ENCODE measurements at regions not wholly inside any gene's neighbourhood (a gene's known extent, or its start where the extent isn't known, plus 50 kb on each side); places are given as distances from the start of the nearest gene placed in this dataset.
"Not testable (repeated sequence)": the region's sequence is repeated elsewhere in the genome, so short reads cannot be mapped to it uniquely, and the experiment has no call there.

- DNase-seq: no peak
These were observed 1336.5 kb upstream of the SLC39A10 start for GRCh38 chr2:194320520-194320919.

DNA sequence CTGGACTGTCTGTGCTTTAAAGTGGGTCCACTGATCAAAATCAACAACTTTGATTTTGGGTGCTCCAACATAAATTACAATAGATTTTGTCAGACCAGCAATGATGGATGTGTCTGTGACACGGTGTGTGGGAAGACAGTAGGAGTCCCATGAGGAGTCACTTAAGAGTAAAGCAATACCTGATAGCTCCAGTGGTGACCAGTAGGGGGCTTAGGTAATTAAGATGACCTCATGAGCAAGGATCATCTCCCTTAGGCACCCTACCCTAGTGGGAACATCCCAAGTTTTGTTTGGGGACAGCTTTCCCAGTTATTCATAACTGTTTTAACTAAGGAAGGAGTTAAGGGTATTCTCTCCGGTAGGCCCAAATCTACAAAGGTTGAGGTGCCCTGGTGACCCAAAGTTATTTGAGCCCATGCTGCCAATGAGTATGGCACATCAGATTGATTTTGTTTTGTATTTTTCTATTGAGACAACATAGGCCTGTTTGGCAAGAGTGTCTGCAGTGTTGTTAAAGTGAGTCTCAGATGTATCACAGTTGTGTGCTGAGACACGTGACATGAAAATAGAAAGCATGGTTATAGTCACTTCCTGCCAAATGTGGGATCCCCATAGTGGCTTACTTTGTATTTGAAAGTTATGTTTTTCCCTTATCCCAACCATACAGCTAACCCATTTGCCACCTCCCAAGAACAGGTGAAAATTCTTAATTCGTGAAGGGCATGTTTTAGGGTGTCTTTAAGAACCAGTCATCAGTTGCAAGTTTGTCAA is 1337.6 kb upstream of the SLC39A10 start:
- no peak for DNase-seq

GRCh38 chr2:194314042-194314441 is 1343.0 kb upstream of the SLC39A10 start:
- no peak for DNase-seq

- DNase-seq: no peak
These were observed 1352.8 kb upstream of the SLC39A10 start for GRCh38 chr2:194304191-194304590.

GRCh38 chr2:194301946-194302345 is 1355.1 kb upstream of the SLC39A10 start:
- DNase-seq: no peak

DNA sequence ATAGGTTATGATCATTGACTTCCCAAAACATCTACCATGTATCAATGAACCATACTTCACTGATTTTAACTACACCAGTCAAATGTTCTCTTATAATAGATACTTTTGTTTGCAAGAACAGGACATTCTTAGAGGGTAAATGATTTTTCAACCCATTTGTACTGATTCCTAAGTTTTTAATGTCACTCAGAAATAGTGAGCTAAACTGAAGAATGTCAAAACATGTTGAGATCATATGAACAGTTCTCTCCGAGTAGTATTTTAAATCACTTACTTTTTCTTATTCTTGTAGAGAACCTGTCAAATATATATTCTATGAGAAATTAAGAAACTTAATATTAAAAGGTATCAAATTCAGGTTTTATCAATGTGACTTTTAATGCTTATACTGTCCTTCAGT is 1362.9 kb upstream of the SLC39A10 start:
- no peak for DNase-seq

- DNase-seq: no peak
These were observed 1365.9 kb upstream of the SLC39A10 start for GRCh38 chr2:194291104-194291503.

- no peak for DNase-seq
These were observed 1367.2 kb upstream of the SLC39A10 start for GRCh38 chr2:194289712-194290346.

DNA sequence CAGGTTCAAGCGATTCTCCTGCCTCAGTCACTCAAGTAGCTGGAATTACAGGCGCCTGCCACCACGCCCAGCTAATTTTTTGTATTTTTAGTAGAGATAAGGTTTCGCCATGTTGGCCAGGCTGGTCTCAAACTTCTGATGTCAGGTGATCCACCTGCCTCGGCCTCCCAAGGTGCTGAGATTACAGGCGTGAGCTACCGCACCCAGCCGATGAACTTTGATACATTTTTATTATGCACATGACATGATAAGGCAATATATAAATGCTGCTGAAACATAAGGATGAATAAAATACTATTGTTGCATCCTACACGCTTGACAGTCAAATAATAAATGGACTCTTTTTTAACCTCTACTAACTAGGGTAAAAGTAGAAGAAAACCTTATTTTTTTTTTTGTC is 1380.4 kb upstream of the SLC39A10 start:
- not testable (repeated sequence) for DNase-seq

DNA sequence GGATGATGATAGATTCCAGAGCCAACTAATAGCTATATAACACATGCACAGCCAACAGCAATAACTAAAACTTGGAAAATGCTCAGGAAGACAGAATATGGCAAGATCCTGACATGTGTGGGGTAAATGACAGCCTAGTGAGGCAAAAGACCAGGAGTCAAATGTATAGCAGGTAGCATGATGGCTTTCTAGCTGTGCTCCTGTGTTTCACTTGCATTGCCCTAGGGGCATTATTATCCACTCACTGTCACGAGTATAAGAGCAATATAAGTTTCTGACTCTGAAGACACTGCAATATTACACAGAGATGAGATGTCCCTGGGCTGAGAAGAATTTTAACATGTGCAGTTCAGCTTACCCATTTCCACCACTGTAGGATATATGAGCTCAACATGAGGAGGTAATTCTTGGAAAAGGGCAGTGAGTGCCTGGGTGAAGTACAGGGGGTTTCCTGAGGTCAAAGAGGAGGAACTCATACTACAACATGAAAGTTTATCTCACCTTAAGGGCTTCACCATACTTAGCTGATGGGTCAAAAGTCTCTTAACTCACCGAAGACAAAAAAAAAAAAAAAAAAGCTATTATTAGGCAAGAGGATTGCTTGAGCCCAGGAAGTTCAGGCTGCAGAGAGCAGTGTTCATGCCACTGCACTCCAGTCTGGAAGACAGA is 1385.6 kb upstream of the SLC39A10 start:
- DNase-seq: no peak

- no peak for DNase-seq
These were observed 1386.4 kb upstream of the SLC39A10 start for GRCh38 chr2:194270648-194271047.

DNA sequence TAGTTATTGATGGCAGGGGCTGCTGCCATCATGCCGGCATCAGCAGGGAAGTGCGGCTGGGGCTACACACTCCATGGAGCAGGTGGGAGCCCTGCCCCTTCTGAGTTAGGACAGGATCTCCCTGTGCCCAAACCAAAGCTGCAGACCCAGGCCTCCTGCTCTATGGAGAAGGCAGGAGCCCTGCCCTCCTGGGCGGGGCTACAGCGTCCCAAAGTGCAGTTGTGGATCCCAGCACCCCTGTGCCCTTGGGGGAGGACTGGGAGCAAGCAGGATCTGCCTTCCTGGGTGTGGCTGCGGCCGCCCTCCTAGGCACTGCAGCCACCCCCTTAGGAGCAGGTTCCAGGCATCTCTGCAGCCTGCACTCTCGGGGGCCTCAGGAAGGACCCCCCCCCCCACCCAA is 1392.4 kb upstream of the SLC39A10 start:
- DNase-seq: no peak

- DNase-seq: no peak
These were observed 1396.8 kb upstream of the SLC39A10 start for GRCh38 chr2:194260185-194260584.

DNA sequence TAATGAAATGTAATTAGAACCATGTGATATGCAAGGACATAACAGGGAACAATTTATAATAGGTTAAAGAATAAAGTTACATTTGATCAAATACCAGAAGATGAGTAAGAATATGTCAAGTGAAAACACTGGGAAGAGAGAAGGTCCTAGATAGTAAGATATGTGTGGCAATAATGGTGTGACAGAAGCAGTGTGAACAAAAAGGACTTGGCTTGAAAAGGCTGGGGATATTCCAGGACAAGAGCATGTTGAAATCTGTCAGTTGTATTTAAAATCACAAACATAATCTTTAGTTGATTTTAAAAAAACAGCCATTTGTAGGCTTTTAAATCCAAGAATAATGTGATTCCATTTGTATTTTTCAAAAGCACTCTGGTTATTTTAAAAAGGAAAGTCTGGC is 1399.9 kb upstream of the SLC39A10 start:
- no peak for DNase-seq

DNA sequence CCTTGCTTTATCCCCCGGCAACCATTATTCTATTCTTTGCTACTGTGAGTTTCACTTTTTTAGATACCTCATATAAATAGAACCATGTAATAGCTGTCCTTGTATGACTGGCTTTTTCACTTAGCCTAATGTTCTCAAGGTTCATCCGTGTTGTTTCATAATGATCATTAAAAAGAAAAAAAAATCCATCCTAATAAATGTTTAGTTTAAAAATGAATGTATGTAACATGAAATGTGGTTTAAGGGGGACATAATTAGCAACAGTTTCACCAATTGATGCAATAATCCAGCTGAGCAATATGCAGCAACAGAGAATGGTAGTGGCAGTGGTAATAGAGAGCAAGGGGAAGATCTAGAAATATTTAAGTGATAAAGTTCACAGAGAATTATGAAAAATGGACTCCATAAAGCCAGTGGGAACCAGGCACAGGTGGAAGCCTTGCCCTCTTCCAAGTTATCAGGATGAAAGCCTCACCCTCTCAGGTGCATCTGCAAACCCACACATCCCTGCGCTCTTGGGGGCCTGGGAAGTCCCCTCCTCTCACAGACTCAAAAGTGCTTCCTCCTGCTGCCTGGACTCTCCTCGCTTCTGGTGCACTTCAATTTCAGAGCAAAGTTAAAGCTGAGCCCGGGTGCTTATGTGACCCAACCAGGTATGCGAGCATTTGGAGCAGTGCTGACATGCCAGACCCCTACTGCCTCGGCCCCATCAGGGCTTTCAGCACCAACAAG is 1403.3 kb upstream of the SLC39A10 start:
- DNase-seq: no peak

DNA sequence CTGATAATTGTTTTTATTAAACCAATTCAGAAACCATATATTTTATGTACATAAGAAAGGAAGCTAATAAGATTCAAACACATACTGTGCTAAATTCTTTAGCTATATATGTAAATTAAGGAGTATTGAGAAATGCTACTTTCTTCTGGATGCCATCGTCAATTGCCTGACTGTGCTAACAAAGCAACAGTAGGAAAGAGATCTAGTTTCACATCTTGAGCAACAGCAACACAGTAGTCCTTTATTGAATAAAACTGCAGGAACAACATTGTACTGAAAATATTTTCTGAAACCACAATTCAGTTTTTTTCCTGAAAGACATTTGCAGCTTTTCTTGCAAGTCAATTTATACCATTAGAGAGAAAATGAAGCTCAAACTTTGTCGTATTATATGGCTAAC is 1404.9 kb upstream of the SLC39A10 start:
- no peak for DNase-seq

GRCh38 chr2:194232600-194232999 is 1424.4 kb upstream of the SLC39A10 start:
- no peak for DNase-seq

- no peak for DNase-seq
These were observed 1433.8 kb upstream of the SLC39A10 start for GRCh38 chr2:194223218-194223617.

- DNase-seq: no peak
These were observed 1442.8 kb upstream of the SLC39A10 start for GRCh38 chr2:194214192-194214591.

GRCh38 chr2:194205568-194206227 is 1451.3 kb upstream of the SLC39A10 start:
- no peak for DNase-seq

GRCh38 chr2:194203898-194204297 is 1453.1 kb upstream of the SLC39A10 start:
- DNase-seq: peak; percentile 6

- no peak for DNase-seq
These were observed 1474.1 kb upstream of the SLC39A10 start for GRCh38 chr2:194182888-194183287.

DNA sequence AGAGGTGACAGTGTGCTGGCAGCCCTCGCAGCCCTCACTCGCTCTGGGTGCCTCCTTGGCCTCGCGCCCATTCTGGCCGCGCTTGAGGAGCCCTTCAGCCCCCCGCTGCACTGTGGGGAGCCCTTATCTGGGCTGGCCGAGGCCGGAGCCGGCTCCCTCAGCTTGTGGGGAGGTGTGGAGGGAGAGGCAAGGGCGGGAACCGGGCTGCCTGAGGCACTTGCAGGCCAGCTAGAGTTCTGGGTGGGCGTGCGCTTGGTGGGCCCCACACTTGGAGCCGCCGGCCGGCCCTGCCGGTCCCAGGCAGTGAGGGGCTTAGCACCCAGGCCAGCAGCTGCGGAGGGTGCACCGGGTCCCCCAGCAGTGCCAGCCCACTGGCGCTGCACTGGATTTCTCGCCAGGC is 1480.9 kb upstream of the SLC39A10 start:
- no peak for DNase-seq
